H1 (cell line): ENCODE measurements at regions not wholly inside any gene's neighbourhood (a gene's known extent, or its start where the extent isn't known, plus 50 kb on each side); places are given as distances from the start of the nearest gene placed in this dataset.

ENCODE experiments used
- CBX8 ChIP-seq: fragments of 300-800, 300-1000 bp; sonication (generic); IDR thresholded peaks from 2 replicates; pipeline ENCODE4 v1.7.1; 2016; ENCODE audit warnings: low read depth, low read length, borderline replicate concordance
- CTCF ChIP-seq, 3 experiments: IDR thresholded peaks; 1 replicate in 2 of 3; 2 replicates in 1 of 3; pipeline versions ENCODE4 v1.5.1 to v1.6.1; 2011; ENCODE audit warnings: low read length in 3 of 3, mild to moderate bottlenecking in 3 of 3, inconsistent platforms in 2 of 3, low read depth in 1 of 3, moderate library complexity in 1 of 3; ENCODE audit not compliant: insufficient read depth in 1 of 3; ENCODE audit errors: control extremely low read depth in 1 of 3
- EP300 ChIP-seq, 2 experiments: IDR thresholded peaks; 1 replicate in 1 of 2; 2 replicates in 1 of 2; pipeline ENCODE4 v1.6.1; 2011 to 2012; ENCODE audit warnings: low read depth in 2 of 2, low read length in 2 of 2, mild to moderate bottlenecking in 2 of 2, borderline replicate concordance in 1 of 2, inconsistent platforms in 1 of 2, moderate library complexity in 1 of 2
- EZH2 ChIP-seq: fragments of 200-600 bp; sonication (generic); IDR thresholded peaks from 2 replicates; pipeline ENCODE4 v1.7.1; 2012; ENCODE audit warnings: low read depth, mild to moderate bottlenecking, moderate library complexity, low read length, inconsistent platforms; ENCODE audit not compliant: severe bottlenecking
- FOSL1 ChIP-seq: IDR thresholded peaks from 2 replicates; pipeline ENCODE4 v1.6.1; 2011; ENCODE audit warnings: mild to moderate bottlenecking, low read depth, low read length, moderate library complexity; ENCODE audit not compliant: insufficient read depth
- POLR2A ChIP-seq, 2 experiments: IDR thresholded peaks; 1 replicate in 1 of 2; 2 replicates in 1 of 2; pipeline ENCODE4 v1.6.1; 2011; ENCODE audit warnings: low read depth in 2 of 2, low read length in 2 of 2, mild to moderate bottlenecking in 2 of 2; ENCODE audit errors: control extremely low read depth in 1 of 2
- POLR2AphosphoS5 ChIP-seq: IDR thresholded peaks from 2 replicates; pipeline ENCODE4 v1.6.1; 2011; ENCODE audit warnings: low read depth, low read length
- RFX5 ChIP-seq: IDR thresholded peaks from 2 replicates; pipeline ENCODE4 v1.6.1; 2011; ENCODE audit warnings: low read depth, low read length, improper control_type of control experiment, borderline replicate concordance
- RNF2 ChIP-seq: fragments of 200-900, 300-1000 bp; sonication (generic); IDR thresholded peaks from 2 replicates; pipeline ENCODE4 v1.7.1; 2016; ENCODE audit warnings: borderline replicate concordance, low read depth, mild to moderate bottlenecking, antibody characterized with exemption, low read length; ENCODE audit not compliant: poor library complexity, severe bottlenecking; ENCODE audit errors: missing control alignments
- SIN3A ChIP-seq, 2 experiments: IDR thresholded peaks in 1 of 2; conservative IDR thresholded peaks in 1 of 2; 2 replicates each; pipeline ENCODE4 v1.6.1; 2011 to 2012; ENCODE audit warnings: low read length in 2 of 2, improper control_type of control experiment in 1 of 2, low read depth in 1 of 2, mild to moderate bottlenecking in 1 of 2
- TAF1 ChIP-seq: IDR thresholded peaks from 2 replicates; pipeline ENCODE4 v1.6.1; 2011; ENCODE audit warnings: mild to moderate bottlenecking, low read depth, low read length
- YY1 ChIP-seq: IDR thresholded peaks from 2 replicates; pipeline ENCODE4 v1.6.1; 2011; ENCODE audit warnings: low read depth, mild to moderate bottlenecking, low read length
- TF ChIP-seq, protein P1 (sequence below): IDR thresholded peaks from 2 replicates; pipeline ENCODE4 v1.6.1; 2012; ENCODE audit warnings: inconsistent platforms

DNA sequence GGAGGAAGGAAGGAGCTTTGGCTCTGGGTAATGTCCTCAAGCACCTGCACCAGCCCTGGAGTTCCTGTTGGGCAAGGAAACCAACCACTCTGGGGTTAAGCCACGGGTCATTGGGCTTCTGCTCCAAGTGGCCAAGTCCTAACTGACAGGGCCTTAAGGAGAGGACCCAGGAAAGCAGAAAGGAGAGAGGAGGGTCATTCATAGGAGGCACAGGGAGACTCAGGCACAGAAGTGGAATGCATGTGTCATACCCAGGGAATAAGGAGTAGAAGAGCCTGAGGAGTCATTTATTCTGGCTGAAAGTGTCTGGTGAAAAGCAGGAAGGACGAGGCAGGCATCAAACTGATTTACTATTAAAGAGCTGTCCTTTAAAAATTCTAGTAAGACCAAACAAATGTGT lies 129.2 kb downstream of the DMRT2 start:
- TF ChIP-seq SIN3A (conservative IDR thresholded peaks at IDR 0.05 in 1 of 2, IDR thresholded peaks at IDR 0.05 in 1 of 2; ENCODE audit: low read depth in 1 of 2, low read length in 2 of 2), result no peak
- TF ChIP-seq POLR2AphosphoS5, result no peak
- no peak for TF ChIP-seq POLR2A (IDR thresholded peaks at IDR 0.05; ENCODE audit: control extremely low read depth in 1 of 2, low read depth in 2 of 2, low read length in 2 of 2)
- no peak for TF ChIP-seq CTCF (IDR thresholded peaks at IDR 0.05; ENCODE audit: control extremely low read depth in 1 of 3, insufficient read depth in 1 of 3, low read depth in 1 of 3, low read length in 3 of 3)
- TF ChIP-seq EZH2, result no peak
- TF ChIP-seq, protein P1, sequence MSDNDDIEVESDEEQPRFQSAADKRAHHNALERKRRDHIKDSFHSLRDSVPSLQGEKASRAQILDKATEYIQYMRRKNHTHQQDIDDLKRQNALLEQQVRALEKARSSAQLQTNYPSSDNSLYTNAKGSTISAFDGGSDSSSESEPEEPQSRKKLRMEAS, result no peak
- no peak for TF ChIP-seq TAF1
- no peak for TF ChIP-seq YY1
- no peak for TF ChIP-seq CBX8
- no peak for TF ChIP-seq FOSL1
- TF ChIP-seq RFX5, result no peak
- TF ChIP-seq EP300 (IDR thresholded peaks at IDR 0.05; ENCODE audit: borderline replicate concordance in 1 of 2, low read depth in 2 of 2, low read length in 2 of 2), result no peak
- no peak for TF ChIP-seq RNF2
